C4-2B (cell line): ENCODE measurements at regions not wholly inside any gene's neighbourhood (a gene's known extent, or its start where the extent isn't known, plus 50 kb on each side); places are given as distances from the start of the nearest gene placed in this dataset.

Experiments used
- H3K27ac ChIP-seq: fragments of 450-650 bp; 2 replicates; pipeline ENCODE4 v1.5.1; 2017
- ZFX ChIP-seq: fragments of 450-650 bp; IDR thresholded peaks from 2 replicates; pipeline ENCODE4 v1.6.1; 2017
- TF ChIP-seq, protein P1 (sequence below): fragments of 450-650 bp; conservative IDR thresholded peaks from 2 replicates; pipeline ENCODE4 v1.5.1; 2017; ENCODE audit warnings: mild to moderate bottlenecking

DNA sequence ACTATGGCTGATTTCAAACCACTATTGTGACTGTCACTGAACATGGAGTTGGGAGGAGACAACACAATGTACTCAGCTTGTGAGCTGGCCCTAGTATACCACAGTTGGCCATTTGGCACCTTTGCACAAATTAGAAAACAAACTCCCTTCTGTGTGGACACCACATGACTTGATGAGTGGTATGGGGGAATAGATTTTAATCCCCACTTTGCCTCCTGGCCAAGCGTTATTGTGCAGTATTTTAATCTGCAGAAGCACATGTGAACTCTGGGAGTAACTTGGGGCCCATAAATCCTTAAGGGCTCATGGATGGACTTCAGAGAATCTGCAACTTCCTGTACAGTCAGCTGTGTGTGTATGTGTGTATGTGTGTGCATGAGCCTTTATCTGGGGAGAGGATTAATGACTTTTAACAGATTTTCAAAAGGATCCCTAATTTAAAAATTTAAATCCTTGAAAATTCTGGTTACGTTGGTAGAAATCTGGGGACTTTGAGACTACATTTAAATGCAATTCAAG lies 105.0 kb upstream of the PAQR3 start:
- no peak overlapping the region for H3K27ac ChIP-seq

DNA sequence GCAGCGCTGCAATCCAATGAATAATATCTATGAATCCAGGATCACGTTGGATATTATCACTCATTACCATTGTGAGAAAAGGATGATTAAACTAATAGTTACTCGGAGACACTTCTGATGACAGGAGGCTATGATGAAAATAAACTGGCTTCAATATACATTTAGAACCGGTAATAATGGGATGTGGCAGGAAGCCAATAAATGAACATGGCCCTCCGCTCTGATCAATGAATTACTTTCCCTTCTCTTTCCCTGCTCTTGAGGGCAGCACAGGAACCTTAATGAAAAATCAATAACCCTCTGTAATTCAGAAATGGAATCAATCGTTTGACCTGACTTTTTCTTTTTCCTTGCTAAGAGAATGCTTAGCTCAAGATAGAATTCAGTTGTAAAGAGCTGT lies 103.9 kb upstream of the PAQR3 start:
- no peak for TF ChIP-seq ZFX
- TF ChIP-seq, protein P1, sequence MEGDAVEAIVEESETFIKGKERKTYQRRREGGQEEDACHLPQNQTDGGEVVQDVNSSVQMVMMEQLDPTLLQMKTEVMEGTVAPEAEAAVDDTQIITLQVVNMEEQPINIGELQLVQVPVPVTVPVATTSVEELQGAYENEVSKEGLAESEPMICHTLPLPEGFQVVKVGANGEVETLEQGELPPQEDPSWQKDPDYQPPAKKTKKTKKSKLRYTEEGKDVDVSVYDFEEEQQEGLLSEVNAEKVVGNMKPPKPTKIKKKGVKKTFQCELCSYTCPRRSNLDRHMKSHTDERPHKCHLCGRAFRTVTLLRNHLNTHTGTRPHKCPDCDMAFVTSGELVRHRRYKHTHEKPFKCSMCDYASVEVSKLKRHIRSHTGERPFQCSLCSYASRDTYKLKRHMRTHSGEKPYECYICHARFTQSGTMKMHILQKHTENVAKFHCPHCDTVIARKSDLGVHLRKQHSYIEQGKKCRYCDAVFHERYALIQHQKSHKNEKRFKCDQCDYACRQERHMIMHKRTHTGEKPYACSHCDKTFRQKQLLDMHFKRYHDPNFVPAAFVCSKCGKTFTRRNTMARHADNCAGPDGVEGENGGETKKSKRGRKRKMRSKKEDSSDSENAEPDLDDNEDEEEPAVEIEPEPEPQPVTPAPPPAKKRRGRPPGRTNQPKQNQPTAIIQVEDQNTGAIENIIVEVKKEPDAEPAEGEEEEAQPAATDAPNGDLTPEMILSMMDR = no peak
- H3K27ac ChIP-seq = no peak overlapping the region

More for the DNA sequence above, 105.0 kb upstream of the PAQR3 start:
- TF ChIP-seq ZFX = no peak
- TF ChIP-seq, protein P1 = no peak

GRCh38 chr4:79042079-79042674 lies 102.9 kb upstream of the PAQR3 start:
- no peak overlapping the region for H3K27ac ChIP-seq
- TF ChIP-seq, protein P1 = peak; percentile 74
- no peak for TF ChIP-seq ZFX

DNA sequence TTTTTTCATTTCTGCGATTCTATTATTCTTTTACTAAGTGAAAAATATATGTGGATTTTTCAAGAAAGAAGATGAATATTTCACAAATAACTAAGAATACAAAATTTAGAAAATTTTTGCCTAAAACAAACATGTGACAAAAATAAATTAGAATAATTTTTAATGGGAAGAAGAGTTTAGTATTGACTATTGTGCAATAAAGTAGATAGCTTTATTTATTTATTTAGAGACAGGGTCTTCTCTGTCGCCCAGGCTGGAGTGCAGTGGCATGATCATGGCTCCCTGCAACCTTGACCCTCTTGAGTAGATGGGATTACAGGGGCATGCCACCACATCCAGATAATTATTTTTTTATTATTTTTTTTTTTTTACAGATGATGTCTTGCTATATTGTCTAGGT lies 95.3 kb upstream of the PAQR3 start:
- TF ChIP-seq, protein P1 = no peak
- no peak for TF ChIP-seq ZFX
- H3K27ac ChIP-seq = no peak overlapping the region

GRCh38 chr4:79030973-79031372 lies 91.7 kb upstream of the PAQR3 start:
- TF ChIP-seq ZFX = no peak
- TF ChIP-seq, protein P1 = no peak
- H3K27ac ChIP-seq = no peak overlapping the region

DNA sequence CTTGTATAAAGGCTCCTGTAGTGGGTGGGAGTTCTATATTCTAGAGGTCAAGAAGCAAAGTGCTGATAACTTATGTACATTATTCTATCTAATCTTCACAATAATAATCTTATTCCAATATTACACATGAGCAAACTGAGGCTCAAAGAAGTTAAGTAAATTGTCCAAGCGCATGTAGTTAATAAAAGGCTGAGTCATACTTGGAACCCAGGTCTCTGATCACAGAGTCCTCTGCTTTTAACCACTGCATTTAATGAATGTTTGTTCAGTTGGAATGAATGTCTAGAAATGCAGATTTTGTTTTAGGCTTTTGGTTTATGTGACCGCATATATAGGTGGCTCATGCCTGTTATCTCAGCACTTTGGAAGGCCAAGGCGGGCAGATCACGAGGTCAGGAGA lies 88.4 kb upstream of the PAQR3 start:
- TF ChIP-seq, protein P1 = no peak
- no peak for TF ChIP-seq ZFX
- no peak overlapping the region for H3K27ac ChIP-seq

DNA sequence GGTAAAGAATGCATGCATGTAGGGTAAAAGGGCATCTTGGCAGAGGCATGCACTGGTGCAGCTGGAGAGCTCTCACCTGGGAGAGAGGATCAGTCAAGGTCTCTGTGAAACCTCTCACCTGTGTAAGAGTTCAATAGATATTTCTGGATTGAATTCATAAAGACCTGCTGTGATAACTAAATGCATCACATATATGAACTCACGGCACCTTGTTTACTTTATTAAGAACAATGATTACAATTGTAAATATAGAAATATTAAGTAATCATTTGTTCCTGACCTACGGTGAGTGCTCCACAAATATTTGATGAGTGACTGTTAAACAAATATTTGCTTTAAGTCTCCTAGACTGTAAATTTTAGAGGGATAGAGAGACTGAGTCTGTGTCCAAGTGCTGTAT lies 85.9 kb upstream of the PAQR3 start:
- TF ChIP-seq, protein P1 = no peak
- no peak for TF ChIP-seq ZFX
- H3K27ac ChIP-seq = no peak overlapping the region
